Endothelial cell (in vitro differentiated cells): ENCODE measurements at regions not wholly inside any gene's neighbourhood (a gene's known extent, or its start where the extent isn't known, plus 50 kb on each side); places are given as distances from the start of the nearest gene placed in this dataset.
"Not testable (repeated sequence)": the region's sequence is repeated elsewhere in the genome, so short reads cannot be mapped to it uniquely, and the experiment has no call there.

Experiments
- DNase-seq: peaks from one replicate; pipeline ENCODE4 v3.0.0; 2021; ENCODE audit warnings: low spot score
- H3K27ac Mint-ChIP-seq: one replicate; pipeline ENCODE4 v1.8.0; 2021; ENCODE audit warnings: mixed read lengths, inconsistent platforms; ENCODE audit not compliant: unreplicated experiment
- H3K27me3 Mint-ChIP-seq: one replicate; pipeline ENCODE4 v1.8.0; 2021; ENCODE audit warnings: mild to moderate bottlenecking, moderate library complexity, mixed read lengths, inconsistent platforms; ENCODE audit not compliant: unreplicated experiment
- H3K36me3 Mint-ChIP-seq: one replicate; pipeline ENCODE4 v1.8.0; 2021; ENCODE audit warnings: mild to moderate bottlenecking, low read depth, mixed read lengths, inconsistent platforms; ENCODE audit not compliant: unreplicated experiment
- H3K4me1 Mint-ChIP-seq: one replicate; pipeline ENCODE4 v1.8.0; 2021; ENCODE audit warnings: mild to moderate bottlenecking, mixed read lengths, inconsistent platforms; ENCODE audit not compliant: unreplicated experiment
- H3K4me3 Mint-ChIP-seq: one replicate; pipeline ENCODE4 v1.8.0; 2021; ENCODE audit warnings: mild to moderate bottlenecking, mixed read lengths, inconsistent platforms; ENCODE audit not compliant: unreplicated experiment
- H3K9me3 Mint-ChIP-seq: one replicate; pipeline ENCODE4 v1.8.0; 2021; ENCODE audit warnings: mixed read lengths, inconsistent platforms; ENCODE audit not compliant: unreplicated experiment
- CTCF ChIP-seq: fragments of 200-600 bp; sonication (generic); IDR thresholded peaks from one replicate; pipeline ENCODE4 v1.5.0; 2021; ENCODE audit warnings: antibody characterized with exemption; ENCODE audit not compliant: unreplicated experiment

GRCh38 chr10:127648885-127649284 is 88.1 kb upstream of the FOXI2 start:
- TF ChIP-seq CTCF, result no peak
- no peak overlapping the region for H3K27ac Mint-ChIP-seq
- H3K4me3 Mint-ChIP-seq, result no peak overlapping the region
- H3K4me1 Mint-ChIP-seq, result no peaks in the 10 kb centered on the region
- H3K9me3 Mint-ChIP-seq, result no peaks in the 10 kb centered on the region
- DNase-seq, result no peak
- no peaks in the 10 kb centered on the region for H3K27me3 Mint-ChIP-seq
- H3K36me3 Mint-ChIP-seq, result no peaks in the 10 kb centered on the region

GRCh38 chr10:127649642-127650041 is 87.3 kb upstream of the FOXI2 start:
- Mint-ChIP-seq H3K27me3 (no peaks in the 10 kb centered on the region), H3K36me3 (no peaks in the 10 kb centered on the region)
- peak; percentile 34 for DNase-seq

GRCh38 chr10:127657056-127657455 is 79.9 kb upstream of the FOXI2 start:
- Mint-ChIP-seq H3K4me3 (no peak overlapping the region), H3K4me1 (peaks cover 4% of the 10 kb centered on the region), H3K27ac (no peak overlapping the region), H3K36me3 (no peaks in the 10 kb centered on the region), H3K9me3 (no peaks in the 10 kb centered on the region), H3K27me3 (no peaks in the 10 kb centered on the region)
- TF ChIP-seq CTCF, result no peak
- no peak for DNase-seq

More at GRCh38 chr10:127649642-127650041, 87.3 kb upstream of the FOXI2 start:
- no peak for TF ChIP-seq CTCF
- no peaks in the 10 kb centered on the region for H3K4me1 Mint-ChIP-seq
- H3K9me3 Mint-ChIP-seq, result no peaks in the 10 kb centered on the region
- no peak overlapping the region for H3K4me3 Mint-ChIP-seq
- H3K27ac Mint-ChIP-seq, result no peak overlapping the region

- not testable (repeated sequence) for H3K36me3 Mint-ChIP-seq, H3K27me3 Mint-ChIP-seq, H3K27ac Mint-ChIP-seq, DNase-seq, H3K9me3 Mint-ChIP-seq, H3K4me3 Mint-ChIP-seq, H3K4me1 Mint-ChIP-seq
These were observed 60.6 kb upstream of the FOXI2 start for GRCh38 chr10:127676430-127676829.

- H3K4me3 Mint-ChIP-seq, result no peak overlapping the region
- no peaks in the 10 kb centered on the region for H3K36me3 Mint-ChIP-seq
- H3K4me1 Mint-ChIP-seq, result no peaks in the 10 kb centered on the region
- H3K27ac Mint-ChIP-seq, result no peak overlapping the region
- TF ChIP-seq CTCF, result no peak
- no peaks in the 10 kb centered on the region for H3K9me3 Mint-ChIP-seq
- no peak for DNase-seq
- peaks cover 4% of the 10 kb centered on the region for H3K27me3 Mint-ChIP-seq
These were observed 58.9 kb upstream of the FOXI2 start for GRCh38 chr10:127678091-127678490.
